Bronchial epithelial cell (primary cell): ENCODE measurements at regions not wholly inside any gene's neighbourhood (a gene's known extent, or its start where the extent isn't known, plus 50 kb on each side); places are given as distances from the start of the nearest gene placed in this dataset.

Experiments used
- DNase-seq: peaks from one replicate; pipeline ENCODE4 v3.0.0-alpha.2; 2010; ENCODE audit warnings: low read depth
- FAIRE-seq: peaks from 2 replicates; lab custom pipeline; 2011; peaks lifted over from hg19 to GRCh38; lab: Jason Lieb, UNC
- H3K27me3 ChIP-seq: 2 replicates; pipeline ENCODE4 v1.5.1; 2011; ENCODE audit warnings: low read length; ENCODE audit not compliant: control insufficient read depth, insufficient read depth
- H3K36me3 ChIP-seq: 2 replicates; pipeline ENCODE4 v1.5.1; 2011; ENCODE audit warnings: low read length; ENCODE audit not compliant: control insufficient read depth, insufficient read depth
- H3K4me3 ChIP-seq: 2 replicates; pipeline ENCODE4 v1.5.1; 2011; ENCODE audit warnings: mild to moderate bottlenecking, low read depth, low read length, control low read depth
- CTCF ChIP-seq: IDR thresholded peaks from 2 replicates; pipeline ENCODE4 v1.5.1; 2011; ENCODE audit warnings: mild to moderate bottlenecking, moderate library complexity, low read length, control low read depth, inconsistent platforms; ENCODE audit not compliant: insufficient read depth, severe bottlenecking

GRCh38 chr13:21949818-21950429, 279.1 kb downstream of the FGF9 start:
- FAIRE-seq (no peak), DNase-seq (no peak)
- Histone ChIP-seq H3K36me3 (no peaks in the 10 kb centered on the region), H3K4me3 (no peak overlapping the region), H3K27me3 (no peaks in the 10 kb centered on the region)
- no peak for TF ChIP-seq CTCF

GRCh38 chr13:21956666-21957065, 285.8 kb downstream of the FGF9 start:
- FAIRE-seq: no peak
- no peak for TF ChIP-seq CTCF
- no peak overlapping the region for H3K4me3 ChIP-seq

GRCh38 chr13:21957833-21958232, 287.0 kb downstream of the FGF9 start:
- Histone ChIP-seq H3K4me3 (no peak overlapping the region), H3K36me3 (no peaks in the 10 kb centered on the region), H3K27me3 (no peaks in the 10 kb centered on the region)
- DNase-seq (no peak), FAIRE-seq (no peak)
- no peak for TF ChIP-seq CTCF

More at GRCh38 chr13:21956666-21957065, 285.8 kb downstream of the FGF9 start:
- no peak for DNase-seq
- Histone ChIP-seq H3K27me3 (no peaks in the 10 kb centered on the region), H3K36me3 (no peaks in the 10 kb centered on the region)

GRCh38 chr13:21960108-21960507, 289.2 kb downstream of the FGF9 start:
- DNase-seq (no peak), FAIRE-seq (no peak)
- TF ChIP-seq CTCF: no peak
- Histone ChIP-seq H3K27me3 (no peaks in the 10 kb centered on the region), H3K4me3 (no peak overlapping the region), H3K36me3 (no peaks in the 10 kb centered on the region)

- no peaks in the 10 kb centered on the region for H3K36me3 ChIP-seq
- no peaks in the 10 kb centered on the region for H3K27me3 ChIP-seq
- FAIRE-seq (no peak), DNase-seq (no peak)
- no peak overlapping the region for H3K4me3 ChIP-seq
- no peak for TF ChIP-seq CTCF
Measured at GRCh38 chr13:21964686-21965085, 293.8 kb downstream of the FGF9 start.

- no peaks in the 10 kb centered on the region for H3K36me3 ChIP-seq
- no peak overlapping the region for H3K4me3 ChIP-seq
- no peak for DNase-seq
- H3K27me3 ChIP-seq: no peaks in the 10 kb centered on the region
- FAIRE-seq: no peak
- TF ChIP-seq CTCF: no peak
Measured at GRCh38 chr13:21965095-21965494, 294.2 kb downstream of the FGF9 start.
